H1 (cell line): ENCODE measurements at regions not wholly inside any gene's neighbourhood (a gene's known extent, or its start where the extent isn't known, plus 50 kb on each side); places are given as distances from the start of the nearest gene placed in this dataset.

ENCODE experiments used
- CTCF ChIP-seq, 3 experiments: IDR thresholded peaks; 1 replicate in 2 of 3; 2 replicates in 1 of 3; pipeline versions ENCODE4 v1.5.1 to v1.6.1; 2011; ENCODE audit warnings: low read length in 3 of 3, mild to moderate bottlenecking in 3 of 3, inconsistent platforms in 2 of 3, low read depth in 1 of 3, moderate library complexity in 1 of 3; ENCODE audit not compliant: insufficient read depth in 1 of 3; ENCODE audit errors: control extremely low read depth in 1 of 3
- JUN ChIP-seq: IDR thresholded peaks from 2 replicates; pipeline ENCODE4 v1.6.1; 2011; ENCODE audit warnings: low read depth, mild to moderate bottlenecking, improper control_type of control experiment, low read length
- MAX ChIP-seq: IDR thresholded peaks from 2 replicates; pipeline ENCODE4 v1.6.1; 2012; ENCODE audit warnings: inconsistent platforms
- POLR2A ChIP-seq, 2 experiments: IDR thresholded peaks; 1 replicate in 1 of 2; 2 replicates in 1 of 2; pipeline ENCODE4 v1.6.1; 2011; ENCODE audit warnings: low read depth in 2 of 2, low read length in 2 of 2, mild to moderate bottlenecking in 2 of 2; ENCODE audit errors: control extremely low read depth in 1 of 2
- POLR2AphosphoS5 ChIP-seq: IDR thresholded peaks from 2 replicates; pipeline ENCODE4 v1.6.1; 2011; ENCODE audit warnings: low read depth, low read length
- SUZ12 ChIP-seq: fragments of 200-600 bp; sonication (generic); IDR thresholded peaks from 2 replicates; pipeline ENCODE4 v1.6.1; 2012; ENCODE audit warnings: mild to moderate bottlenecking, inconsistent platforms, low read length, moderate library complexity, mixed read lengths
- TAF1 ChIP-seq: IDR thresholded peaks from 2 replicates; pipeline ENCODE4 v1.6.1; 2011; ENCODE audit warnings: mild to moderate bottlenecking, low read depth, low read length
- YY1 ChIP-seq: IDR thresholded peaks from 2 replicates; pipeline ENCODE4 v1.6.1; 2011; ENCODE audit warnings: low read depth, mild to moderate bottlenecking, low read length

- TF ChIP-seq JUN, result no peak
- no peak for TF ChIP-seq SUZ12
- TF ChIP-seq MAX, result 0 out of 2 replicates have a peak, but pooled peaks have one; percentile 32
- no peak for TF ChIP-seq POLR2A (IDR thresholded peaks at IDR 0.05; ENCODE audit: control extremely low read depth in 1 of 2, low read depth in 2 of 2, low read length in 2 of 2)
- no peak for TF ChIP-seq CTCF (IDR thresholded peaks at IDR 0.05; ENCODE audit: control extremely low read depth in 1 of 3, insufficient read depth in 1 of 3, low read depth in 1 of 3, low read length in 3 of 3)
- TF ChIP-seq YY1, result no peak
- no peak for TF ChIP-seq TAF1
- no peak for TF ChIP-seq POLR2AphosphoS5
Measured at GRCh38 chr11:45432100-45432499, 146.0 kb upstream of the SYT13 start.
